Right lobe of liver (tissue), 4 donors: ENCODE measurements at regions not wholly inside any gene's neighbourhood (a gene's known extent, or its start where the extent isn't known, plus 50 kb on each side); places are given as distances from the start of the nearest gene placed in this dataset.

ENCODE experiments used
- POLR2A ChIP-seq: fragments of 450-650 bp; IDR thresholded peaks from one replicate; pipeline ENCODE4 v1.6.1; 2017; ENCODE audit warnings: antibody characterized with exemption, mild to moderate bottlenecking
- TF ChIP-seq, protein P1 (sequence below), 4 donors: fragments of 200-600 bp in 3 of 4; fragments of 450-650 bp in 1 of 4; IDR thresholded peaks; one replicate each; pipeline versions ENCODE4 v1.5.1 to v1.8.0; 2016 to 2022; ENCODE audit warnings: antibody characterized with exemption in 4 of 4, mild to moderate bottlenecking in 2 of 4
- donor health status: DM: no; HTN: no; CAD: no.
- donor health status: DM: no; HTN: no; CAD: no.
- donor health status: DM: no; HTN: yes; CAD: no.

DNA sequence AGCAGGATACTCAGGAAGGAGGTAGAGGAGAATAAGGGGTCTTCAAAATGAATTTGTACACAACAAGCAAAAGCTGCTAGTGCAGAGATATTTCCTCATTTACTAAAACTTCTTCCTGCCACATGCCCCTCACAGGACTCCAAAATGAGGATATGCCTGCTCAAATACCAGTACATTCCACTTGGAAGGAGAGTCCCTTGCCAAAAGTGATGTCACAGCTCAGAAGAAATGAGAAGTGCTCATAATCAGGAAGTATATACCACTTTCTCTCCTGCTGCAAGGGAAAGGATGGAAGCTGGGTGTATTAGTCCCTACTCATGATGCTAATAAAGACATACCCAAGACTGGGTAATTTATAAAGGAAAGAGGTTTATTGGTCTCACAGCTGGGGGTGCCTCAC, 87.7 kb upstream of the FSHR start:
- TF ChIP-seq POLR2A: no peak
- TF ChIP-seq, protein P1, sequence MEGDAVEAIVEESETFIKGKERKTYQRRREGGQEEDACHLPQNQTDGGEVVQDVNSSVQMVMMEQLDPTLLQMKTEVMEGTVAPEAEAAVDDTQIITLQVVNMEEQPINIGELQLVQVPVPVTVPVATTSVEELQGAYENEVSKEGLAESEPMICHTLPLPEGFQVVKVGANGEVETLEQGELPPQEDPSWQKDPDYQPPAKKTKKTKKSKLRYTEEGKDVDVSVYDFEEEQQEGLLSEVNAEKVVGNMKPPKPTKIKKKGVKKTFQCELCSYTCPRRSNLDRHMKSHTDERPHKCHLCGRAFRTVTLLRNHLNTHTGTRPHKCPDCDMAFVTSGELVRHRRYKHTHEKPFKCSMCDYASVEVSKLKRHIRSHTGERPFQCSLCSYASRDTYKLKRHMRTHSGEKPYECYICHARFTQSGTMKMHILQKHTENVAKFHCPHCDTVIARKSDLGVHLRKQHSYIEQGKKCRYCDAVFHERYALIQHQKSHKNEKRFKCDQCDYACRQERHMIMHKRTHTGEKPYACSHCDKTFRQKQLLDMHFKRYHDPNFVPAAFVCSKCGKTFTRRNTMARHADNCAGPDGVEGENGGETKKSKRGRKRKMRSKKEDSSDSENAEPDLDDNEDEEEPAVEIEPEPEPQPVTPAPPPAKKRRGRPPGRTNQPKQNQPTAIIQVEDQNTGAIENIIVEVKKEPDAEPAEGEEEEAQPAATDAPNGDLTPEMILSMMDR (IDR thresholded peaks at IDR 0.05): no peak
